ENCODE measurements at regions not wholly inside any gene's neighbourhood (a gene's known extent, or its start where the extent isn't known, plus 50 kb on each side); places are given as distances from the start of the nearest gene placed in this dataset.

GRCh38 chr6:9717568-9717967, 697.3 kb downstream of the TFAP2A start:
- TF ChIP-seq PATZ1 (CRISPR knock-in tag; IDR thresholded peaks at IDR 0.05) (no peak), JUNB (CRISPR knock-in tag; IDR thresholded peaks at IDR 0.05; ENCODE audit: borderline replicate concordance) (no peak), ZNF782 (CRISPR knock-in tag; IDR thresholded peaks at IDR 0.05; ENCODE audit: borderline replicate concordance) (no peak), BCLAF1 (IDR thresholded peaks at IDR 0.05) (no peak), ZNF780A (CRISPR knock-in tag; IDR thresholded peaks at IDR 0.05) (no peak), MYC (CRISPR knock-in tag; IDR thresholded peaks at IDR 0.05; ENCODE audit: borderline replicate concordance) (no peak), SP5 (CRISPR knock-in tag; IDR thresholded peaks at IDR 0.05; ENCODE audit: borderline replicate concordance, low read depth) (no peak), ESRRA (CRISPR knock-in tag; IDR thresholded peaks at IDR 0.05; ENCODE audit: low read depth) (no peak), HOMEZ (CRISPR knock-in tag; IDR thresholded peaks at IDR 0.05; ENCODE audit: low read depth) (no peak), ATF2 (CRISPR knock-in tag; IDR thresholded peaks at IDR 0.05) (no peak), IRF1 (CRISPR knock-in tag; IDR thresholded peaks at IDR 0.05; ENCODE audit: low read depth) (no peak), ATF6 (CRISPR knock-in tag; conservative IDR thresholded peaks at IDR 0.05) (no peak), CTCF (CRISPR knock-in tag; IDR thresholded peaks at IDR 0.05) (no peak)

All from HepG2 (cell line).